Stomach (tissue), 4 donors: ENCODE measurements at regions not wholly inside any gene's neighbourhood (a gene's known extent, or its start where the extent isn't known, plus 50 kb on each side); places are given as distances from the start of the nearest gene placed in this dataset.

ENCODE experiments used
- CTCF ChIP-seq, 7 experiments: fragments of 450-650 bp in 4 of 7; fragments of 200-600 bp in 3 of 7; sonication (generic) in 3 of 7; IDR thresholded peaks; one replicate each; pipeline ENCODE4 v1.5.1; 2016 to 2019; ENCODE audit warnings: antibody characterized with exemption in 7 of 7, control low read depth in 2 of 7, mild to moderate bottlenecking in 1 of 7
- EP300 ChIP-seq: sonication (generic); formaldehyde crosslinking; IDR thresholded peaks from one replicate; pipeline ENCODE4 v1.6.1; 2017; ENCODE audit warnings: antibody characterized with exemption
- POLR2A ChIP-seq, 4 donors: fragments of 450-650 bp; IDR thresholded peaks; one replicate each; pipeline ENCODE4 v1.6.1; 2016; ENCODE audit warnings: antibody characterized with exemption in 4 of 4, control low read depth in 2 of 4, mild to moderate bottlenecking in 1 of 4, moderate library complexity in 1 of 4

GRCh38 chr2:45283764-45284620 is 274.7 kb upstream of the SIX2 start:
- TF ChIP-seq CTCF (IDR thresholded peaks at IDR 0.05) (no peak), EP300 (no peak), POLR2A (IDR thresholded peaks at IDR 0.05) (no peak)
